ENCODE measurements at regions not wholly inside any gene's neighbourhood (a gene's known extent, or its start where the extent isn't known, plus 50 kb on each side); places are given as distances from the start of the nearest gene placed in this dataset.

GRCh38 chr6:135779213-135779612 lies 72.3 kb upstream of the PDE7B start:
- ChIA-PET POLR2A (ENCODE audit: partially characterized antibody) (no interaction called here), CTCF (ENCODE audit: partially characterized antibody) (interaction anchor here (0.6 kb wide), 1 partner anchor 447 kb away, joined by 3 read pairs; no protein-coding TSS in a partner anchor)
- H2BK12ac ChIP-seq (ENCODE audit: low read depth, low read length), result no peak overlapping the region
- no peak overlapping the region for H3K14ac ChIP-seq (ENCODE audit: insufficient read length)
- no peak for DNase-seq (ENCODE audit: low read depth in 1 of 2, low spot score in 2 of 2)
- H3K23ac ChIP-seq (ENCODE audit: insufficient read length), result no peak overlapping the region
- no peak overlapping the region for H2BK15ac ChIP-seq (ENCODE audit: low read length)
- H3K9me3 ChIP-seq (ENCODE audit: insufficient read depth in 2 of 2, low read depth in 1 of 2, low read length in 1 of 2), result no peaks in the 10 kb centered on the region
- no peak overlapping the region for H3K18ac ChIP-seq (ENCODE audit: extremely low read depth, low read length)
- no peak overlapping the region for H4K5ac ChIP-seq (ENCODE audit: insufficient read length, low read depth, low read length)
- H3K79me1 ChIP-seq (ENCODE audit: low read depth, low read length), result no peaks in the 10 kb centered on the region
- no peaks in the 10 kb centered on the region for H3K79me2 ChIP-seq (ENCODE audit: control insufficient read depth in 1 of 2, insufficient read depth in 2 of 2, low read length in 2 of 2)
- no peak overlapping the region for H2BK20ac ChIP-seq (ENCODE audit: low read length)
- no peak overlapping the region for H2AK5ac ChIP-seq (ENCODE audit: low read depth, low read length)
- H3K36me3 ChIP-seq (ENCODE audit: control insufficient read depth in 2 of 4, insufficient read depth in 4 of 4, low read length in 3 of 4), result no peaks in the 10 kb centered on the region
- WGBS, 2 experiments (ENCODE audit: extremely low coverage in 1 of 2, insufficient coverage in 1 of 2, insufficient read length in 1 of 2, insufficient replicate concordance in 2 of 2, low coverage in 1 of 2, low lambda C conversion rate in 2 of 2, missing lambda C conversion rate in 1 of 2), result 95% methylated on average over 2 of the region's 2 CpGs; no CpG with 5 or more reads in 1 of the 2 experiments
- H3K27me3 ChIP-seq (replicated peaks in 1 of 4; ENCODE audit: control insufficient read depth in 3 of 4, extremely low read depth in 1 of 4, insufficient read depth in 3 of 4, low read length in 3 of 4), result no peaks in the 10 kb centered on the region
- FAIRE-seq, result no peak
- no peak overlapping the region for H2BK5ac ChIP-seq (ENCODE audit: low read depth, low read length)
- H4K91ac ChIP-seq (replicated peaks; ENCODE audit: insufficient read length, low read length), result no peak overlapping the region
- no peak overlapping the region for H3K27ac ChIP-seq (ENCODE audit: low read depth, low read length)
- H3K4me1 ChIP-seq (replicated peaks in 1 of 4; ENCODE audit: control insufficient read depth in 3 of 4, insufficient read depth in 4 of 4, low read length in 3 of 4), result no peaks in the 10 kb centered on the region
- H3K23me2 ChIP-seq (ENCODE audit: low read depth, low read length), result no peaks in the 10 kb centered on the region
- H3K9ac ChIP-seq (replicated peaks in 1 of 4; ENCODE audit: extremely low read depth in 1 of 4, low read depth in 3 of 4, low read length in 3 of 4), result no peak overlapping the region
- H3K4ac ChIP-seq (replicated peaks; ENCODE audit: insufficient read length, low read depth, low read length), result no peak overlapping the region
- H2AFZ ChIP-seq (ENCODE audit: low read length), result no peak overlapping the region
- no peak overlapping the region for H3K56ac ChIP-seq (replicated peaks; ENCODE audit: insufficient read length, low read depth, low read length)
- no peak overlapping the region for H4K8ac ChIP-seq (ENCODE audit: extremely low read depth, insufficient read depth, low read length)
- H2BK120ac ChIP-seq (replicated peaks; ENCODE audit: low read depth, low read length), result no peak overlapping the region
- no peaks in the 10 kb centered on the region for H4K20me1 ChIP-seq (replicated peaks in 1 of 2; ENCODE audit: control insufficient read depth in 1 of 2, insufficient read depth in 2 of 2, low read length in 2 of 2)
- H3K4me2 ChIP-seq (ENCODE audit: insufficient read depth in 1 of 2, low read depth in 2 of 2, low read length in 2 of 2), result no peak overlapping the region
- H3K4me3 ChIP-seq (ENCODE audit: extremely low read depth in 1 of 4, insufficient read depth in 2 of 4, low read depth in 3 of 4, low read length in 4 of 4), result no peak overlapping the region
- TF ChIP-seq CTCF (IDR thresholded peaks at IDR 0.05; ENCODE audit: control extremely low read depth in 1 of 3, insufficient read depth in 1 of 3, low read depth in 1 of 3, low read length in 3 of 3) (no peak), ASH2L (IDR thresholded peaks at IDR 0.05; ENCODE audit: low read length) (no peak), CHD1 (IDR thresholded peaks at IDR 0.05; ENCODE audit: low read depth, low read length) (no peak), TBP (IDR thresholded peaks at IDR 0.05; ENCODE audit: low read depth, low read length) (no peak), SIX5 (IDR thresholded peaks at IDR 0.05; ENCODE audit: low read depth, low read length) (no peak), EGR1 (IDR thresholded peaks at IDR 0.05; ENCODE audit: borderline replicate concordance, low read depth, low read length) (no peak), YY1 (IDR thresholded peaks at IDR 0.05; ENCODE audit: low read depth, low read length) (no peak), TAF7 (optimal IDR thresholded peaks at IDR 0.05; ENCODE audit: borderline replicate concordance, low read depth, low read length) (no peak), JUN (IDR thresholded peaks at IDR 0.05; ENCODE audit: low read depth, low read length) (no peak), KDM1A (IDR thresholded peaks at IDR 0.05; ENCODE audit: borderline replicate concordance, low read length) (no peak), BRCA1 (IDR thresholded peaks at IDR 0.05; ENCODE audit: low read depth, low read length) (no peak), POLR2AphosphoS5 (IDR thresholded peaks at IDR 0.05; ENCODE audit: low read depth, low read length) (no peak), GTF2F1 (IDR thresholded peaks at IDR 0.05; ENCODE audit: borderline replicate concordance, low read depth, low read length) (no peak), SIN3A (conservative IDR thresholded peaks at IDR 0.05 in 1 of 2, IDR thresholded peaks at IDR 0.05 in 1 of 2; ENCODE audit: low read depth in 1 of 2, low read length in 2 of 2) (no peak)
